Spleen (tissue), 11 donors: ENCODE measurements at regions not wholly inside any gene's neighbourhood (a gene's known extent, or its start where the extent isn't known, plus 50 kb on each side); places are given as distances from the start of the nearest gene placed in this dataset.
"Not testable (repeated sequence)": the region's sequence is repeated elsewhere in the genome, so short reads cannot be mapped to it uniquely, and the experiment has no call there.

ENCODE experiments used
- DNase-seq: peaks from one replicate; pipeline ENCODE4 v3.0.0-alpha.2; 2020
- H3K27ac ChIP-seq, 8 donors: fragments of 200-600 bp; sonication (generic) in 7 of 8; 1 replicate in 4 of 8; 2 replicates in 4 of 8; pipeline versions ENCODE4 v1.5.0 to v1.8.0; 2016 to 2021; ENCODE audit warnings: inconsistent platforms in 4 of 8, mild to moderate bottlenecking in 4 of 8, moderate library complexity in 1 of 8
- H3K27me3 ChIP-seq, 7 donors: fragments of 200-600 bp; sonication (generic) in 6 of 7; replicated peaks in 1 of 7; 1 replicate in 4 of 7; 2 replicates in 3 of 7; pipeline versions ENCODE4 v1.5.0 to v1.8.0; 2016 to 2021; ENCODE audit warnings: inconsistent platforms in 3 of 7, mild to moderate bottlenecking in 1 of 7
- H3K36me3 ChIP-seq, 6 donors: fragments of 200-600 bp; sonication (generic) in 5 of 6; 1 replicate in 4 of 6; 2 replicates in 2 of 6; pipeline versions ENCODE4 v1.5.0 to v1.8.0; 2016 to 2021; ENCODE audit warnings: inconsistent platforms in 2 of 6
- H3K4me1 ChIP-seq, 6 donors: fragments of 200-600 bp; sonication (generic) in 5 of 6; 1 replicate in 3 of 6; 2 replicates in 3 of 6; pipeline versions ENCODE4 v1.5.0 to v1.8.0; 2016 to 2021; ENCODE audit warnings: inconsistent platforms in 3 of 6
- H3K4me3 ChIP-seq, 8 donors: fragments of 200-600 bp; sonication (generic) in 7 of 8; 1 replicate in 4 of 8; 2 replicates in 4 of 8; pipeline versions ENCODE4 v1.5.0 to v1.8.0; 2016 to 2021; ENCODE audit warnings: inconsistent platforms in 4 of 8, mild to moderate bottlenecking in 4 of 8, moderate library complexity in 2 of 8
- H3K9me3 ChIP-seq, 8 donors: fragments of 200-600 bp; sonication (generic) in 7 of 8; 1 replicate in 4 of 8; 2 replicates in 4 of 8; pipeline versions ENCODE4 v1.5.0 to v1.8.0; 2016 to 2021; ENCODE audit warnings: inconsistent platforms in 4 of 8
- POLR2A ChIP-seq, 3 donors: fragments of 450-650 bp; IDR thresholded peaks; one replicate each; pipeline ENCODE4 v1.5.1; 2017; ENCODE audit warnings: antibody characterized with exemption in 3 of 3, mild to moderate bottlenecking in 1 of 3
- POLR2AphosphoS5 ChIP-seq, 3 donors: sonication (generic); formaldehyde crosslinking; IDR thresholded peaks; one replicate each; pipeline ENCODE4 v1.5.1; 2017; ENCODE audit warnings: antibody characterized with exemption in 3 of 3
- WGBS, 5 donors: extraction: QIAGEN DNeasy Blood & Tissue Kit in 3 of 5; methylation state at CpG; one replicate each; pipeline versions ENCODE4 v1.1.5 to v1.1.7; 2013 to 2018; 5-methylcytosine and 5-hydroxymethylcytosine counted together
- intact Hi-C: fragments of 100-400 bp; cut with DNase I; formaldehyde crosslinking; loops from one replicate; pipeline ENCODE4 v1.15.0; 2023; ENCODE audit warnings: low total_unique reads
- TF ChIP-seq, protein P1 (sequence below), 11 experiments: fragments of 200-600 bp in 7 of 11; fragments of 450-650 bp in 4 of 11; sonication (generic) in 4 of 11; IDR thresholded peaks in 8 of 11; conservative IDR thresholded peaks in 3 of 11; 1 replicate in 7 of 11; 2 replicates in 4 of 11; pipeline versions ENCODE4 v1.4.0 to v1.8.0; 2016 to 2021; ENCODE audit warnings: antibody characterized with exemption in 11 of 11, inconsistent platforms in 4 of 11, mild to moderate bottlenecking in 1 of 11
- donor health status: healthy with polysubstance abuse.
- donor health status: DM: no; HTN: no; CAD: no; lungs with moderate emphysema.
- donor health status: DM: no; HTN: no; CAD: no.
- donor health status: Bipolar disorder and iron deficiency.
- donor health status: healthy.
- donor health status: DM: no; HTN: no; CAD: no.
- donor health status: DM: yes; HTN: yes; CAD: no.

DNA sequence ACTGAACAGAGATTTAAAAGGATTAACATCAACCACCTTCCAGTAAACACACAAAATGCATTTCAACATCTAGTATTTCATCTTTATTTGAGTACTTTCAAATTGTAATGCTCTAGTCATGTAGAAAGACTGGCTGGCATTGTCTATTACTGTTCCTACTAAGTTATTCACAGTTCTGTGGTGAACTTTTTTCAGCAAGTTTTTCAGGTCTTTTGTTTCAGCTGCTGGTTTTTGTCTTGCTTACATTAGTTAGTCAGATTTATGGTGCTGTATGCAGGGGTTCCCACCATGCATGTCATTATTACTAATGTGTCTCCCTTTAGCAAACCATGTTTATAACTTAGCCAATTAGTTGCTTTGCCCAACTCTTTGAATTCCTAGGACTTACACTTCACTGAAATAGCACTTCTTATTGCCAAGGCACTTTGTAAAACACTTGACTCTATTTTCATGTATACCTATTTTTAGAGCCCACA lies 253.4 kb upstream of the KITLG start:
- Histone ChIP-seq H3K4me3 (no peak overlapping the region), H3K36me3 (no peaks in the 10 kb centered on the region), H3K27ac (no peak overlapping the region), H3K9me3 (peaks cover 0 to 19% (median 9%) of the 10 kb centered on the region in 8 donors), H3K27me3 (no peaks in the 10 kb centered on the region), H3K4me1 (no peaks in the 10 kb centered on the region)
- DNase-seq, result no peak
- intact Hi-C loops, result no loop called here
- TF ChIP-seq POLR2A (IDR thresholded peaks at IDR 0.05) (no peak), POLR2AphosphoS5 (IDR thresholded peaks at IDR 0.05) (no peak)
- TF ChIP-seq, protein P1, sequence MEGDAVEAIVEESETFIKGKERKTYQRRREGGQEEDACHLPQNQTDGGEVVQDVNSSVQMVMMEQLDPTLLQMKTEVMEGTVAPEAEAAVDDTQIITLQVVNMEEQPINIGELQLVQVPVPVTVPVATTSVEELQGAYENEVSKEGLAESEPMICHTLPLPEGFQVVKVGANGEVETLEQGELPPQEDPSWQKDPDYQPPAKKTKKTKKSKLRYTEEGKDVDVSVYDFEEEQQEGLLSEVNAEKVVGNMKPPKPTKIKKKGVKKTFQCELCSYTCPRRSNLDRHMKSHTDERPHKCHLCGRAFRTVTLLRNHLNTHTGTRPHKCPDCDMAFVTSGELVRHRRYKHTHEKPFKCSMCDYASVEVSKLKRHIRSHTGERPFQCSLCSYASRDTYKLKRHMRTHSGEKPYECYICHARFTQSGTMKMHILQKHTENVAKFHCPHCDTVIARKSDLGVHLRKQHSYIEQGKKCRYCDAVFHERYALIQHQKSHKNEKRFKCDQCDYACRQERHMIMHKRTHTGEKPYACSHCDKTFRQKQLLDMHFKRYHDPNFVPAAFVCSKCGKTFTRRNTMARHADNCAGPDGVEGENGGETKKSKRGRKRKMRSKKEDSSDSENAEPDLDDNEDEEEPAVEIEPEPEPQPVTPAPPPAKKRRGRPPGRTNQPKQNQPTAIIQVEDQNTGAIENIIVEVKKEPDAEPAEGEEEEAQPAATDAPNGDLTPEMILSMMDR (IDR thresholded peaks at IDR 0.05 in 8 of 11, conservative IDR thresholded peaks at IDR 0.05 in 3 of 11), result no peak

DNA sequence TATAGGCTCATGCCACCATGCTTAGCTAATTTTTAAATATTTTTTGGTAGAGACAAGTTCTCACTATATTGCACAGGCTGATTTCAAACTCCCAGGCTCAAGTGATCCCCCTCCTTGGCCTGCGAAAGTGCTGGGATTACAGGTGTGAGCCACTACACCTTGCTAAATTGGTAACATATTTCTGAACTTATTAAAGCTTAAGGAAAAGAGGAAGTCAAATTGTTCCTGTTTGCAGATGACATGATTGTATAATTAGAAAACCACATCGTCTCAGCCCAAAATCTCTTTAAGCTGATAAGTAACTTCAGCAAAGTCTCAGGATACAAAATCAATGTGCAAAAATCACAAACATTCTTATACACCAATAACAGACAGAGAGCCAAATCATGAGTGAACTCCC lies 248.3 kb upstream of the KITLG start:
- H3K27ac ChIP-seq, DNase-seq, H3K4me3 ChIP-seq, H3K27me3 ChIP-seq, H3K9me3 ChIP-seq, intact Hi-C loops, H3K4me1 ChIP-seq, H3K36me3 ChIP-seq: not testable (repeated sequence)
- WGBS, 5 donors, result 48 to 59% (median 51%) methylated on average over 2 of the region's 2 CpGs

DNA sequence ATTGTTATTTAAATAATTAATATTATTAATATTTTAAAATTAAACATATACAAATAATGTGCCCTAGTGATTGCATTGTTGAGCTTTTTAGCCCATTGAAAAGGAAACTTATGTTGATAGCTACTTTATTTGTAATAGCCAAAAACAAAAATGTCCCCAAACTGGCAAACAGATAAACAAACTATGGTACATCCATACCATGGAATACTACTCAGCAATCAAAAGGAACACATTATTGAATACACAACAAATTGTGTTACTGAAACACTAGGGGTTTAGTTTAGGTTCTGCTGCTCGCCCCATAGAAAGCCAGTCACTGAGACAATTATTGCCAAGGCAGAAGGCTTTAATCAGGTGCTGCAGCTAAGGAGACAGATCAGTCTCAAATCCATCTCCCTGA lies 239.7 kb upstream of the KITLG start:
- WGBS, 5 donors, result 83 to 94% (median 87%) methylated on average over 1 of the region's 1 CpG
- TF ChIP-seq POLR2AphosphoS5 (IDR thresholded peaks at IDR 0.05) (no peak), POLR2A (IDR thresholded peaks at IDR 0.05) (no peak)
- TF ChIP-seq, protein P1 (IDR thresholded peaks at IDR 0.05 in 8 of 11, conservative IDR thresholded peaks at IDR 0.05 in 3 of 11), result no peak
- no peak for DNase-seq
- H3K9me3 ChIP-seq, result peaks cover 0 to 7% (median 0%) of the 10 kb centered on the region in 8 donors
- intact Hi-C loops, result no loop called here
- no peak overlapping the region for H3K27ac ChIP-seq
- no peaks in the 10 kb centered on the region for H3K27me3 ChIP-seq
- no peak overlapping the region for H3K4me3 ChIP-seq
- no peaks in the 10 kb centered on the region for H3K36me3 ChIP-seq
- no peaks in the 10 kb centered on the region for H3K4me1 ChIP-seq

DNA sequence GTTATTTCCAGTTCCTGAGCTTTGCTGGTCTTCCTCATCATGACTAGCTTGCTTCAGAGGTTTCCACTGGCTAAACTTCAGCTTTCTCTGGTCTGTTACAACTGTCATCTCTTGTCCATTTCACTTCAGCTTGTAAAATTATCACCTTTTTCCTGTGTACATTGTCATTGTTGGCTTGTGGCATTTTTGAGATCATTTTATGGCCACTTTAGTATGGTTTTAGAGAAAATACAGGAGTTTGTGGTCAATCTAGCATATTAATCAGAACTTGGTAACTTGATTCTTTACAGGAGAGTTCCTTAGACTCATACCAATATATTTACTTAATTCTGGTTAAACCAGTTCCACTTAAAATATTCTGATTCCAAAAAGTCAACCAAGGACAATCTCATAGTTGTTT lies 235.9 kb upstream of the KITLG start:
- H3K4me3 ChIP-seq, result no peak overlapping the region
- DNase-seq, result no peak
- no peaks in the 10 kb centered on the region for H3K27me3 ChIP-seq
- no peak overlapping the region for H3K27ac ChIP-seq
- TF ChIP-seq, protein P1 (IDR thresholded peaks at IDR 0.05 in 8 of 11, conservative IDR thresholded peaks at IDR 0.05 in 3 of 11), result no peak
- TF ChIP-seq POLR2AphosphoS5 (IDR thresholded peaks at IDR 0.05) (no peak), POLR2A (IDR thresholded peaks at IDR 0.05) (no peak)
- no peaks in the 10 kb centered on the region for H3K36me3 ChIP-seq
- peaks cover 0 to 7% (median 0%) of the 10 kb centered on the region in 8 donors for H3K9me3 ChIP-seq
- intact Hi-C loops, result no loop called here
- H3K4me1 ChIP-seq, result no peaks in the 10 kb centered on the region

DNA sequence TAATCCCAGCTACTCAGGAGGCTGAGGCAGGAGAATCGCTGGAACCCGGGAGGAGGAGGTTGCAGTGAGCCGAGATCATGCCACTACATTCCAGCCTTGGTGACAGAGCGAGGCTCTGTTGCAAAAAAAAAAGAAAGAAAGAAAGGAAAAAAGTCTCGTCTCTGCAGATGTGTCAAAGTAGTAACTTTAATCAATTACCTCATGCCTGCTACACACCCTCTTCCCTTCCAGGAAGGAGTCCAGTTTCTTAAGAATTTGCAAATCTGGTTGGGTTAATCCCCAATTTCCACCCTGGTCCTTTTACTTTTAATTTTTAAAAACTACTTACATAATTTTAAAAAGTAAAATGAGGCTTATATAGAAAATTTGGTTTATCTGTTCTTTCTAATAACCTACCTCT lies 234.5 kb upstream of the KITLG start:
- Histone ChIP-seq H3K9me3 (peaks cover 0 to 7% (median 0%) of the 10 kb centered on the region in 8 donors), H3K36me3 (no peaks in the 10 kb centered on the region), H3K4me1 (no peaks in the 10 kb centered on the region), H3K27ac (no peak overlapping the region), H3K27me3 (no peaks in the 10 kb centered on the region), H3K4me3 (no peak overlapping the region)
- intact Hi-C loops, result no loop called here
- 76 to 91% (median 84%) methylated on average over 5 of the region's 5 CpGs for WGBS, 5 donors
- no peak for DNase-seq
- TF ChIP-seq, protein P1 (IDR thresholded peaks at IDR 0.05 in 8 of 11, conservative IDR thresholded peaks at IDR 0.05 in 3 of 11), result no peak
- TF ChIP-seq POLR2AphosphoS5 (IDR thresholded peaks at IDR 0.05), result no peak
- TF ChIP-seq POLR2A (IDR thresholded peaks at IDR 0.05), result no peak
